Caco-2 (cell line): ENCODE measurements at regions not wholly inside any gene's neighbourhood (a gene's known extent, or its start where the extent isn't known, plus 50 kb on each side); places are given as distances from the start of the nearest gene placed in this dataset.

Experiments
- BruUV-seq: library from RNA; stranded (reverse); fragments of 400-500 nt; replicated peaks from 2 replicates; lab custom pipeline; 2021; lab: Mats Ljungman, UMichigan
- CTCF ChIA-PET: fragments of 300-600 bp; sonication (Branson Sonifier 250); formaldehyde crosslinking; loops from one replicate; lab custom pipeline; 2022; ENCODE audit warnings: antibody characterized with exemption; lab: Charles Lee
- POLR2A ChIA-PET: fragments of 300-600 bp; sonication (Branson Sonifier 250); formaldehyde crosslinking; loops from one replicate; lab custom pipeline; 2022; ENCODE audit warnings: antibody characterized with exemption; lab: Charles Lee
- DNase-seq, 2 experiments: peaks; one replicate each; pipeline versions ENCODE4 v3.0.0 to v3.0.0-alpha.2; 2020 to 2022
- H3K27me3 ChIP-seq: replicated peaks from 2 replicates; pipeline ENCODE4 v1.6.0; 2011; ENCODE audit warnings: low read length; ENCODE audit not compliant: control insufficient read depth, insufficient read depth
- H3K36me3 ChIP-seq: 2 replicates; pipeline ENCODE4 v1.5.1; 2011; ENCODE audit warnings: low read length; ENCODE audit not compliant: control insufficient read depth, insufficient read depth
- H3K4me1 ChIP-seq: fragments of 250-450 bp; sonication (Bioruptor Pico); 2 replicates; pipeline ENCODE4 v1.5.1; 2020; ENCODE audit warnings: mild to moderate bottlenecking
- H3K4me3 ChIP-seq: 2 replicates; pipeline ENCODE4 v1.5.1; 2011; ENCODE audit warnings: low read depth, mild to moderate bottlenecking, control low read depth, low read length
- H3K9me3 ChIP-seq: fragments of 250-450 bp; sonication (Bioruptor Pico); 2 replicates; pipeline ENCODE4 v1.5.1; 2020; ENCODE audit warnings: mild to moderate bottlenecking, moderate library complexity
- H3K27ac Mint-ChIP-seq: one replicate; pipeline ENCODE4 v1.8.0; 2022; ENCODE audit warnings: mixed read lengths; ENCODE audit not compliant: unreplicated experiment
- H3K27me3 Mint-ChIP-seq: one replicate; pipeline ENCODE4 v1.8.0; 2022; ENCODE audit warnings: mixed read lengths; ENCODE audit not compliant: insufficient read depth, unreplicated experiment
- H3K36me3 Mint-ChIP-seq: one replicate; pipeline ENCODE4 v1.8.0; 2022; ENCODE audit warnings: mild to moderate bottlenecking, mixed read lengths; ENCODE audit not compliant: insufficient read depth, unreplicated experiment
- H3K4me1 Mint-ChIP-seq: one replicate; pipeline ENCODE4 v1.8.0; 2022; ENCODE audit warnings: low read depth, mixed read lengths; ENCODE audit not compliant: unreplicated experiment
- H3K4me3 Mint-ChIP-seq: one replicate; pipeline ENCODE4 v1.8.0; 2022; ENCODE audit warnings: mild to moderate bottlenecking, moderate library complexity, mixed read lengths; ENCODE audit not compliant: unreplicated experiment
- H3K9me3 Mint-ChIP-seq: one replicate; pipeline ENCODE4 v1.8.0; 2022; ENCODE audit warnings: mixed read lengths; ENCODE audit not compliant: unreplicated experiment
- intact Hi-C: fragments of 100-400 bp; cut with micrococcal nuclease; formaldehyde crosslinking; loops from one replicate; pipeline ENCODE4 v1.10.0; 2022; ENCODE audit not compliant: unreplicated experiment
- TF ChIP-seq, protein P1 (sequence below), 2 experiments: fragments of 200-600 bp in 1 of 2; IDR thresholded peaks; 1 replicate in 1 of 2; 2 replicates in 1 of 2; pipeline versions ENCODE4 v1.5.1 to v1.8.0; 2011 to 2022; ENCODE audit warnings: antibody characterized with exemption in 1 of 2, control low read depth in 1 of 2, inconsistent platforms in 1 of 2, low read depth in 1 of 2, low read length in 1 of 2, mild to moderate bottlenecking in 1 of 2, moderate library complexity in 1 of 2; ENCODE audit not compliant: insufficient read depth in 1 of 2, severe bottlenecking in 1 of 2, unreplicated experiment in 1 of 2

GRCh38 chr9:81408951-81409350 is 280.4 kb downstream of the TLE1 start:
- no peak overlapping the region for H3K4me3 Mint-ChIP-seq
- TF ChIP-seq, protein P1, sequence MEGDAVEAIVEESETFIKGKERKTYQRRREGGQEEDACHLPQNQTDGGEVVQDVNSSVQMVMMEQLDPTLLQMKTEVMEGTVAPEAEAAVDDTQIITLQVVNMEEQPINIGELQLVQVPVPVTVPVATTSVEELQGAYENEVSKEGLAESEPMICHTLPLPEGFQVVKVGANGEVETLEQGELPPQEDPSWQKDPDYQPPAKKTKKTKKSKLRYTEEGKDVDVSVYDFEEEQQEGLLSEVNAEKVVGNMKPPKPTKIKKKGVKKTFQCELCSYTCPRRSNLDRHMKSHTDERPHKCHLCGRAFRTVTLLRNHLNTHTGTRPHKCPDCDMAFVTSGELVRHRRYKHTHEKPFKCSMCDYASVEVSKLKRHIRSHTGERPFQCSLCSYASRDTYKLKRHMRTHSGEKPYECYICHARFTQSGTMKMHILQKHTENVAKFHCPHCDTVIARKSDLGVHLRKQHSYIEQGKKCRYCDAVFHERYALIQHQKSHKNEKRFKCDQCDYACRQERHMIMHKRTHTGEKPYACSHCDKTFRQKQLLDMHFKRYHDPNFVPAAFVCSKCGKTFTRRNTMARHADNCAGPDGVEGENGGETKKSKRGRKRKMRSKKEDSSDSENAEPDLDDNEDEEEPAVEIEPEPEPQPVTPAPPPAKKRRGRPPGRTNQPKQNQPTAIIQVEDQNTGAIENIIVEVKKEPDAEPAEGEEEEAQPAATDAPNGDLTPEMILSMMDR (IDR thresholded peaks at IDR 0.05; ENCODE audit: insufficient read depth in 1 of 2, low read depth in 1 of 2, low read length in 1 of 2, severe bottlenecking in 1 of 2, unreplicated experiment in 1 of 2): no peak
- Histone ChIP-seq H3K9me3 (no peaks in the 10 kb centered on the region), H3K27me3 (no peaks in the 10 kb centered on the region), H3K4me3 (no peak overlapping the region), H3K4me1 (no peaks in the 10 kb centered on the region), H3K36me3 (no peaks in the 10 kb centered on the region)
- H3K27ac Mint-ChIP-seq: no peak overlapping the region
- no TSS peak for BruUV-seq
- H3K9me3 Mint-ChIP-seq: no peaks in the 10 kb centered on the region
- POLR2A ChIA-PET: no interaction called here
- no peaks in the 10 kb centered on the region for H3K36me3 Mint-ChIP-seq
- H3K4me1 Mint-ChIP-seq: no peaks in the 10 kb centered on the region
- DNase-seq: no peak
- CTCF ChIA-PET: no interaction called here
- H3K27me3 Mint-ChIP-seq: no peaks in the 10 kb centered on the region
- intact Hi-C loops: no loop called here

DNA sequence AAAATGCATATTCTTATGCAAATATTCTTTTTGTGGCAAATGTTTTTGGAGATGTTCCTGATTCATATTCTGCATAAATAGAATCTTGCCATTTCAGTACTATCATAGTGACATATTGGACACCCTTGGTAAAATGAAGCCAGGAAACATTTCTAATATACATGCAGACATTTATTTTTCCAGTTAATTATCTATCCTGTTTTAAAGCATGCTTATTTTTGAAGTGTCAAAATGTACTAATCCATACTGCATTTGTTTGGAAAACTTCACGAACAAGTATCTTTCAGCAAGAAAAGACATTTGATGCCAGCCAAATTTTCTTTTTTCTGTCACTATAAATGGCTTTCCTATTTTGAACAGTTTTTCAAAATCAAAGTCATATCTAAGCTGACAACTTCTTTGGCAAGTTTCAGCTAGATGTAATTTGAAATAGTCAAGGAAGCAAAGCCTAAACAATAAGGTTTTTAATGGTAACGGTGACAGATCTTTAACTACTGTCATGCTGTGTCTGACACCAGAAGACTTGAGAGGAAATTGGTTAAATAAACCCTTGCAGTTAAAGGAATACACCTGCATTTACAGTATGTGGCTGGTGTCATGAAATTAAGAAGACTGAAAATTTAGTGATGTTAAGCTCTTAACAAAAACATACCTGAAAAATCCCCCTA is 284.3 kb downstream of the TLE1 start:
- H3K27me3 Mint-ChIP-seq: no peaks in the 10 kb centered on the region
- no peaks in the 10 kb centered on the region for H3K36me3 Mint-ChIP-seq
- no peak for DNase-seq
- BruUV-seq: no TSS peak
- Histone ChIP-seq H3K36me3 (no peaks in the 10 kb centered on the region), H3K4me1 (no peaks in the 10 kb centered on the region), H3K9me3 (no peaks in the 10 kb centered on the region), H3K4me3 (no peak overlapping the region), H3K27me3 (no peaks in the 10 kb centered on the region)
- TF ChIP-seq, protein P1 (IDR thresholded peaks at IDR 0.05; ENCODE audit: insufficient read depth in 1 of 2, low read depth in 1 of 2, low read length in 1 of 2, severe bottlenecking in 1 of 2, unreplicated experiment in 1 of 2): no peak
- H3K4me3 Mint-ChIP-seq: no peak overlapping the region
- H3K9me3 Mint-ChIP-seq: no peaks in the 10 kb centered on the region
- CTCF ChIA-PET: no interaction called here
- H3K4me1 Mint-ChIP-seq: no peaks in the 10 kb centered on the region
- H3K27ac Mint-ChIP-seq: no peak overlapping the region
- POLR2A ChIA-PET: no interaction called here
- intact Hi-C loops: no loop called here

DNA sequence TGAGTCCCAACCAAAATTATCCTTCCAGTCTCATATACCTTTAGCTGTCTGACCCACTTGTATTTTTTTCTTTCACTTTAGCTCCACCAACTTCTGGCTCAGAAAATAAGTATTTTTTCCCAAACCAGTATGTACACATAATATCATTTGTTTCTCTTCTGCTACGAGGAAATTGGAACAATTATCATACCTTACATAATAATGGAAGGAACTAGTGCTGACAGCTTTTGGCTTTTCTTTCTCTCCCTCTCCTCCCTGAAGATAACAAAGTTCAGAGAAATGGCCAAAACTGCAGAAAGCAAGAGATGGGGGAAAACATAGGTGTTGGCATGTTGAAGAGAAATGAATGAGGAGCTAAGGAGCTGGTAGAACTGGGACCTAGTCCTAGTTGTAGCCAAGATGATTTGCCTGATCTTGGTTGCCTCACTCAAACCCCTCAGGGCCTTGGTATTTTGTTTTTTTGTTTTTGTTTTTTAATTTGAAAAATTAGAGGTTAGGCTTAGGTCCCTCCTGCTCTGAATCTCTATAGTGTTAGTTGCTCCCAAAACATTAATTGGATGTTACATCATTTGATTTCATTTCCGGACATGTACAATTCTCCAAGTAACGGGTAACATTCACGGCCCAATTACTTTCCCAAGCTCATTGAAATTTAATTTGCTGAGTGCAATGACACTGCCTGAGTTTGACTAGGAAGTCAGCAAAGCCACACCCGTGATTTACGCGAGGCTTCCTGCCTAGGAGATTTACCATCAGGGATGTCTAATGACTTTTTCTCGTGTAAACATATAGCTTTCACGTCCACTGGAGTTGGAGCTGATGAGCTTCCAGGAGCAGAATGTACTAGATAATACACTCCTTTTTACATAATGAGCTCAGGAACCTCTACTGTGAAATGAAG is 291.6 kb downstream of the TLE1 start:
- Histone ChIP-seq H3K36me3 (no peaks in the 10 kb centered on the region), H3K27me3 (no peaks in the 10 kb centered on the region), H3K4me3 (no peak overlapping the region), H3K4me1 (no peaks in the 10 kb centered on the region), H3K9me3 (no peaks in the 10 kb centered on the region)
- TF ChIP-seq, protein P1 (IDR thresholded peaks at IDR 0.05; ENCODE audit: insufficient read depth in 1 of 2, low read depth in 1 of 2, low read length in 1 of 2, severe bottlenecking in 1 of 2, unreplicated experiment in 1 of 2): no peak
- H3K27me3 Mint-ChIP-seq: no peaks in the 10 kb centered on the region
- no peak overlapping the region for H3K4me3 Mint-ChIP-seq
- no peaks in the 10 kb centered on the region for H3K4me1 Mint-ChIP-seq
- H3K9me3 Mint-ChIP-seq: no peaks in the 10 kb centered on the region
- no peak for DNase-seq
- no peak overlapping the region for H3K27ac Mint-ChIP-seq
- no TSS peak for BruUV-seq
- POLR2A ChIA-PET: no interaction called here
- CTCF ChIA-PET: no interaction called here
- intact Hi-C loops: no loop called here
- H3K36me3 Mint-ChIP-seq: no peaks in the 10 kb centered on the region
